HCT116 (cell line): ENCODE measurements at regions not wholly inside any gene's neighbourhood (a gene's known extent, or its start where the extent isn't known, plus 50 kb on each side); places are given as distances from the start of the nearest gene placed in this dataset.

Experiments used
- ATAC-seq: fragments of 200-7000 bp; cut with Tn5 transposase; 2 replicates; pipeline ENCODE4 v1.9.1; 2020; ENCODE audit warnings: mild to moderate bottlenecking, moderate library complexity
- BruUV-seq: library from RNA; stranded (reverse); fragments of 400-500 nt; replicated peaks from 2 replicates; lab custom pipeline; 2021; lab: Mats Ljungman, UMichigan
- CTCF ChIA-PET: fragments of 300-600 bp; sonication (Branson Sonifier 250); formaldehyde crosslinking; loops from one replicate; lab custom pipeline; 2021; ENCODE audit warnings: antibody characterized with exemption; lab: Charles Lee
- POLR2A ChIA-PET: fragments of 300-600, 350-600 bp; sonication (Branson Sonifier 250); formaldehyde crosslinking; loops from one replicate; lab custom pipeline; 2021; ENCODE audit warnings: antibody characterized with exemption; lab: Charles Lee
- RAD21 ChIA-PET, 2 experiments: fragments of 300-600 bp; sonication (Branson Sonifier 250); formaldehyde crosslinking; loops; one replicate each; lab custom pipeline; 2023; ENCODE audit warnings: low total read pairs in 2 of 2; ENCODE audit not compliant: uncharacterized antibody in 2 of 2, unreplicated experiment in 2 of 2, low non-redundant PET in 1 of 2; lab: Charles Lee
- DNase-seq: peaks from one replicate; pipeline ENCODE4 v3.0.0-alpha.2; 2010; ENCODE audit warnings: low read depth, low spot score
- H2AFZ ChIP-seq: fragments of 200-600 bp; shearing (Covaris generic), sonication (generic); 2 replicates; pipeline ENCODE4 v1.6.1; 2017; ENCODE audit warnings: low read depth, mixed run types, mixed read lengths, antibody characterized with exemption, low read length; ENCODE audit not compliant: poor library complexity, severe bottlenecking
- H3K27ac ChIP-seq: 2 replicates; pipeline ENCODE4 v1.5.1; 2012; ENCODE audit warnings: low read depth, low read length
- H3K27me3 ChIP-seq: fragments of 200-600 bp; sonication (generic); 2 replicates; pipeline ENCODE4 v1.6.1; 2016; ENCODE audit warnings: mixed run types, low read length, mixed read lengths; ENCODE audit not compliant: insufficient read depth
- H3K36me3 ChIP-seq, 2 experiments: fragments of 200-500 bp in 1 of 2; fragments of 200-600 bp in 1 of 2; sonication (Bioruptor generic) in 1 of 2; sonication (generic) in 1 of 2; 2 replicates each; pipeline versions ENCODE4 v1.5.1 to v1.6.1; 2014 to 2016; ENCODE audit warnings: low read length in 2 of 2, inconsistent platforms in 1 of 2, mixed read lengths in 1 of 2, mixed run types in 1 of 2; ENCODE audit not compliant: insufficient read depth in 2 of 2, control insufficient read depth in 1 of 2
- H3K4me1 ChIP-seq, 2 experiments: fragments of 200-600 bp in 1 of 2; sonication (generic) in 1 of 2; 2 replicates each; pipeline versions ENCODE4 v1.5.1 to v1.6.1; 2012 to 2017; ENCODE audit warnings: low read length in 2 of 2, inconsistent platforms in 1 of 2, mild to moderate bottlenecking in 1 of 2, mixed read lengths in 1 of 2, mixed run types in 1 of 2, moderate library complexity in 1 of 2; ENCODE audit not compliant: insufficient read depth in 2 of 2, control insufficient read depth in 1 of 2
- H3K4me2 ChIP-seq: fragments of 200-600 bp; sonication (generic); 2 replicates; pipeline ENCODE4 v1.6.1; 2017; ENCODE audit warnings: mixed run types, low read length, mixed read lengths
- H3K4me3 ChIP-seq, 2 experiments: fragments of 200-600 bp in 1 of 2; sonication (generic) in 1 of 2; replicated peaks in 1 of 2; 2 replicates each; pipeline ENCODE4 v1.5.1; 2011 to 2016; ENCODE audit warnings: low read length in 2 of 2, control low read depth in 1 of 2, low read depth in 1 of 2, mild to moderate bottlenecking in 1 of 2, mixed read lengths in 1 of 2, mixed run types in 1 of 2
- H3K79me2 ChIP-seq: fragments of 200-600 bp; sonication (generic); 2 replicates; pipeline ENCODE4 v1.6.1; 2017; ENCODE audit warnings: mild to moderate bottlenecking, mixed run types, low read length, moderate library complexity, mixed read lengths; ENCODE audit not compliant: insufficient read depth
- H3K9ac ChIP-seq: fragments of 200-600 bp; sonication (generic); 2 replicates; pipeline ENCODE4 v1.6.1; 2016; ENCODE audit warnings: low read length, mixed read lengths
- H3K9me2 ChIP-seq: fragments of 200-600 bp; sonication (generic), shearing (Covaris generic); 2 replicates; pipeline ENCODE4 v1.6.1; 2017; ENCODE audit warnings: mixed run types, mild to moderate bottlenecking, moderate library complexity; ENCODE audit not compliant: insufficient read depth
- H3K9me3 ChIP-seq, 2 experiments: fragments of 200-500 bp in 1 of 2; fragments of 200-600 bp in 1 of 2; sonication (Bioruptor generic) in 1 of 2; sonication (generic) in 1 of 2; 2 replicates each; pipeline ENCODE4 v1.6.1; 2014 to 2017; ENCODE audit warnings: low read length in 2 of 2, mixed read lengths in 2 of 2, inconsistent platforms in 1 of 2, low read depth in 1 of 2, mild to moderate bottlenecking in 1 of 2, mixed run types in 1 of 2, moderate library complexity in 1 of 2; ENCODE audit not compliant: control insufficient read depth in 1 of 2, insufficient read depth in 1 of 2
- H4K20me1 ChIP-seq: fragments of 200-600 bp; sonication (generic), shearing (Covaris generic); 2 replicates; pipeline ENCODE4 v1.6.1; 2017; ENCODE audit warnings: mixed run types, mild to moderate bottlenecking, moderate library complexity; ENCODE audit not compliant: insufficient read depth
- POLR2AphosphoS5 ChIP-seq: IDR thresholded peaks from 2 replicates; pipeline ENCODE4 v1.6.1; 2011; ENCODE audit warnings: mild to moderate bottlenecking, low read depth, low read length, moderate library complexity
- TCF7L2 ChIP-seq: IDR thresholded peaks from 2 replicates; pipeline ENCODE4 v1.7.0; 2011; ENCODE audit warnings: borderline replicate concordance, inconsistent platforms; ENCODE audit not compliant: insufficient read depth, insufficient read length; ENCODE audit errors: extremely low read depth
- intact Hi-C: fragments of 100-400 bp; cut with micrococcal nuclease; formaldehyde crosslinking; loops from 2 replicates; pipeline ENCODE4 v1.10.0; 2022
- TF ChIP-seq, protein P1 (sequence below): IDR thresholded peaks from 2 replicates; pipeline ENCODE4 v1.6.1; 2011; ENCODE audit warnings: mild to moderate bottlenecking, low read length, moderate library complexity; ENCODE audit not compliant: insufficient replicate concordance; ENCODE audit errors: extremely low read depth
- TF ChIP-seq, protein P2 (sequence below), 3 experiments: fragments of 200-600 bp in 1 of 3; sonication (generic) in 1 of 3; IDR thresholded peaks in 2 of 3; conservative IDR thresholded peaks in 1 of 3; 2 replicates each; pipeline ENCODE4 v1.5.1; 2012 to 2017; ENCODE audit warnings: low read depth in 2 of 3, low read length in 2 of 3, antibody characterized with exemption in 1 of 3, borderline replicate concordance in 1 of 3, control low read depth in 1 of 3, mild to moderate bottlenecking in 1 of 3, mixed read lengths in 1 of 3, mixed run types in 1 of 3, moderate library complexity in 1 of 3; ENCODE audit not compliant: insufficient read depth in 1 of 3
- TF ChIP-seq, protein P3 (sequence below): IDR thresholded peaks from 2 replicates; pipeline ENCODE4 v1.6.1; 2012

DNA sequence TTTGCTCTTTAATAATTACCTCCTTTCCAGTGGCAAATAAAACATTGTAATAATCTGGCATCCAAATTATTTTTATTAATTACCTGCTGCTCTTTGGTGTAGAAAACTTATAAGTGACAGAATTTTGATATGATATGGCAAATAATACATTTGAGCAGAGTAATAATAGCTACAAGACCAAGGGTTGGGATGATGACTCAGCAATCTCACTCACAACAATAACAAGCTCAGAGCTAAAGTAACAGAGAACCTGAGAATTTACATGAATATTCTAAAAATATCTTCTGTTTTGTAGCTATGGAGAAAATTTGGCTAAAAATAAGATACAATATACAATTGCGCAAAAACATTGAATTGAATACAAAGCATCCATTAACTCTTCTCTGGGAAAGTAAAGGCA, 480.8 kb upstream of the COBL start:
- ChIA-PET RAD21 (no interaction called here), POLR2A (no interaction called here), CTCF (no interaction called here)
- BruUV-seq, result no TSS peak
- no peaks in the 10 kb centered on the region for H4K20me1 ChIP-seq
- H3K27me3 ChIP-seq, result no peaks in the 10 kb centered on the region
- ATAC-seq (no peak), DNase-seq (no peak)
- H3K79me2 ChIP-seq, result no peaks in the 10 kb centered on the region
- H2AFZ ChIP-seq, result no peak overlapping the region
- TF ChIP-seq, protein P1, sequence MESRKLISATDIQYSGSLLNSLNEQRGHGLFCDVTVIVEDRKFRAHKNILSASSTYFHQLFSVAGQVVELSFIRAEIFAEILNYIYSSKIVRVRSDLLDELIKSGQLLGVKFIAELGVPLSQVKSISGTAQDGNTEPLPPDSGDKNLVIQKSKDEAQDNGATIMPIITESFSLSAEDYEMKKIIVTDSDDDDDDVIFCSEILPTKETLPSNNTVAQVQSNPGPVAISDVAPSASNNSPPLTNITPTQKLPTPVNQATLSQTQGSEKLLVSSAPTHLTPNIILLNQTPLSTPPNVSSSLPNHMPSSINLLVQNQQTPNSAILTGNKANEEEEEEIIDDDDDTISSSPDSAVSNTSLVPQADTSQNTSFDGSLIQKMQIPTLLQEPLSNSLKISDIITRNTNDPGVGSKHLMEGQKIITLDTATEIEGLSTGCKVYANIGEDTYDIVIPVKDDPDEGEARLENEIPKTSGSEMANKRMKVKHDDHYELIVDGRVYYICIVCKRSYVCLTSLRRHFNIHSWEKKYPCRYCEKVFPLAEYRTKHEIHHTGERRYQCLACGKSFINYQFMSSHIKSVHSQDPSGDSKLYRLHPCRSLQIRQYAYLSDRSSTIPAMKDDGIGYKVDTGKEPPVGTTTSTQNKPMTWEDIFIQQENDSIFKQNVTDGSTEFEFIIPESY, result no peak
- TF ChIP-seq TCF7L2, result no peak
- TF ChIP-seq, protein P2, sequence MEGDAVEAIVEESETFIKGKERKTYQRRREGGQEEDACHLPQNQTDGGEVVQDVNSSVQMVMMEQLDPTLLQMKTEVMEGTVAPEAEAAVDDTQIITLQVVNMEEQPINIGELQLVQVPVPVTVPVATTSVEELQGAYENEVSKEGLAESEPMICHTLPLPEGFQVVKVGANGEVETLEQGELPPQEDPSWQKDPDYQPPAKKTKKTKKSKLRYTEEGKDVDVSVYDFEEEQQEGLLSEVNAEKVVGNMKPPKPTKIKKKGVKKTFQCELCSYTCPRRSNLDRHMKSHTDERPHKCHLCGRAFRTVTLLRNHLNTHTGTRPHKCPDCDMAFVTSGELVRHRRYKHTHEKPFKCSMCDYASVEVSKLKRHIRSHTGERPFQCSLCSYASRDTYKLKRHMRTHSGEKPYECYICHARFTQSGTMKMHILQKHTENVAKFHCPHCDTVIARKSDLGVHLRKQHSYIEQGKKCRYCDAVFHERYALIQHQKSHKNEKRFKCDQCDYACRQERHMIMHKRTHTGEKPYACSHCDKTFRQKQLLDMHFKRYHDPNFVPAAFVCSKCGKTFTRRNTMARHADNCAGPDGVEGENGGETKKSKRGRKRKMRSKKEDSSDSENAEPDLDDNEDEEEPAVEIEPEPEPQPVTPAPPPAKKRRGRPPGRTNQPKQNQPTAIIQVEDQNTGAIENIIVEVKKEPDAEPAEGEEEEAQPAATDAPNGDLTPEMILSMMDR (IDR thresholded peaks at IDR 0.05 in 2 of 3, conservative IDR thresholded peaks at IDR 0.05 in 1 of 3; ENCODE audit: borderline replicate concordance in 1 of 3, insufficient read depth in 1 of 3, low read depth in 2 of 3, low read length in 2 of 3), result no peak
- no peak for TF ChIP-seq POLR2AphosphoS5
- TF ChIP-seq, protein P3, sequence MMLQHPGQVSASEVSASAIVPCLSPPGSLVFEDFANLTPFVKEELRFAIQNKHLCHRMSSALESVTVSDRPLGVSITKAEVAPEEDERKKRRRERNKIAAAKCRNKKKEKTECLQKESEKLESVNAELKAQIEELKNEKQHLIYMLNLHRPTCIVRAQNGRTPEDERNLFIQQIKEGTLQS, result no peak
- intact Hi-C loops, result no loop called here
- no peaks in the 10 kb centered on the region for H3K9me2 ChIP-seq
- H3K4me1 ChIP-seq, result no peaks in the 10 kb centered on the region
- no peak overlapping the region for H3K27ac ChIP-seq
- H3K9ac ChIP-seq, result no peak overlapping the region
- no peaks in the 10 kb centered on the region for H3K36me3 ChIP-seq
- no peak overlapping the region for H3K4me3 ChIP-seq
- H3K4me2 ChIP-seq, result no peak overlapping the region
- 0 out of 4 replicates have a peak, but pooled peaks cover 0 to 3% of the 10 kb centered on the region in 2 experiments for H3K9me3 ChIP-seq
